ENCODE measurements at regions not wholly inside any gene's neighbourhood (a gene's known extent, or its start where the extent isn't known, plus 50 kb on each side); places are given as distances from the start of the nearest gene placed in this dataset.

DNA sequence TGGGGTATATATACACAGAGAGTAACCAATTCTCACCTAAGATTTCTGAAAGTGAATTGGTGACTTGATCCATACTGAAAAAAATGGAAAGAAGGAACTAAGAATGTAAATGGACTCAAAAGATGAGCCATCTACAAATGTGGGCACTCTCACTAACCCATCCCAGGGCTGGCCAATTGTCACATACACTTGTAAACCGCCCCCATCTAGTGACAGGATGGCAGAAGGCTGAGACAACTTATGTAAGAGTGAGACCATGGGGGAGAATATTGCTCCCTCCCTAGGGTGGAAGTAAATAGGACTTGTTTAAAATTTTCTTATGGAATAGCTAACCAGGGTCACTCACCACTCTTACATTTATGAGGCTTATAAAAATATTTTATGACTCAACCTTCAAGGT is 377.1 kb upstream of the ISX start:
- in situ Hi-C loops (cut with HindIII; ENCODE audit: extremely low pct_ligation_motif_present, low pct_unique_long_range_greater_than_20kb) (no loop called here), intact Hi-C loops (cut with micrococcal nuclease; ENCODE audit: unreplicated experiment) (no loop called here)
- POLR2A ChIA-PET, result no interaction called here
- Histone ChIP-seq H3K9ac (ENCODE audit: insufficient read depth, low read depth, low read length) (no peak overlapping the region), H2AFZ (ENCODE audit: low read length) (no peak overlapping the region), H3K27me3 (ENCODE audit: control insufficient read depth in 1 of 2, insufficient read depth in 2 of 2, low read length in 2 of 2) (no peaks in the 10 kb centered on the region; a peak in 1 of 5 replicates), H3K9me3 (ENCODE audit: low read length) (no peaks in the 10 kb centered on the region), H3K27ac (ENCODE audit: extremely low read length, insufficient read depth, low read length) (no peak overlapping the region), H3K4me1 (ENCODE audit: insufficient read depth, low read length) (no peaks in the 10 kb centered on the region), H4K20me1 (ENCODE audit: insufficient read depth, low read length) (no peaks in the 10 kb centered on the region), H3K4me3 (replicated peaks in 1 of 3; ENCODE audit: insufficient read depth in 1 of 3, low read depth in 2 of 3, low read length in 3 of 3) (no peak overlapping the region), H3K4me2 (ENCODE audit: low read depth, low read length) (no peak overlapping the region), H3K36me3 (replicated peaks in 1 of 2; ENCODE audit: control insufficient read depth in 1 of 2, insufficient read depth in 2 of 2, low read length in 2 of 2) (no peaks in the 10 kb centered on the region), H3K79me2 (ENCODE audit: insufficient read depth, low read length) (no peaks in the 10 kb centered on the region)
- DNase-seq (ENCODE audit: low spot score), result no peak
- no peak for FAIRE-seq
- 0% methylated on average over 1 of the region's 1 CpG for WGBS (ENCODE audit: low lambda C conversion rate)
- CTCF ChIA-PET (ENCODE audit: low intra/inter-chr PET ratio, low total read pairs), result no interaction called here
- TF ChIP-seq, protein P1, sequence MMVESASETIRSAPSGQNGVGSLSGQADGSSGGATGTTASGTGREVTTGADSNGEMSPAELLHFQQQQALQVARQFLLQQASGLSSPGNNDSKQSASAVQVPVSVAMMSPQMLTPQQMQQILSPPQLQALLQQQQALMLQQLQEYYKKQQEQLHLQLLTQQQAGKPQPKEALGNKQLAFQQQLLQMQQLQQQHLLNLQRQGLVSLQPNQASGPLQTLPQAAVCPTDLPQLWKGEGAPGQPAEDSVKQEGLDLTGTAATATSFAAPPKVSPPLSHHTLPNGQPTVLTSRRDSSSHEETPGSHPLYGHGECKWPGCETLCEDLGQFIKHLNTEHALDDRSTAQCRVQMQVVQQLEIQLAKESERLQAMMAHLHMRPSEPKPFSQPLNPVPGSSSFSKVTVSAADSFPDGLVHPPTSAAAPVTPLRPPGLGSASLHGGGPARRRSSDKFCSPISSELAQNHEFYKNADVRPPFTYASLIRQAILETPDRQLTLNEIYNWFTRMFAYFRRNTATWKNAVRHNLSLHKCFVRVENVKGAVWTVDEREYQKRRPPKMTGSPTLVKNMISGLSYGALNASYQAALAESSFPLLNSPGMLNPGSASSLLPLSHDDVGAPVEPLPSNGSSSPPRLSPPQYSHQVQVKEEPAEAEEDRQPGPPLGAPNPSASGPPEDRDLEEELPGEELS (CRISPR knock-in tag; IDR thresholded peaks at IDR 0.05), result no peak
- TF ChIP-seq NR1H2 (CRISPR knock-in tag; IDR thresholded peaks at IDR 0.05; ENCODE audit: borderline replicate concordance, low read depth) (no peak), ZNF724P (CRISPR knock-in tag; IDR thresholded peaks at IDR 0.05; ENCODE audit: borderline replicate concordance) (no peak), ZNF570 (CRISPR knock-in tag; IDR thresholded peaks at IDR 0.05; ENCODE audit: borderline replicate concordance) (no peak), ZNF230 (CRISPR knock-in tag; IDR thresholded peaks at IDR 0.05) (no peak)
- TF ChIP-seq, protein P2, sequence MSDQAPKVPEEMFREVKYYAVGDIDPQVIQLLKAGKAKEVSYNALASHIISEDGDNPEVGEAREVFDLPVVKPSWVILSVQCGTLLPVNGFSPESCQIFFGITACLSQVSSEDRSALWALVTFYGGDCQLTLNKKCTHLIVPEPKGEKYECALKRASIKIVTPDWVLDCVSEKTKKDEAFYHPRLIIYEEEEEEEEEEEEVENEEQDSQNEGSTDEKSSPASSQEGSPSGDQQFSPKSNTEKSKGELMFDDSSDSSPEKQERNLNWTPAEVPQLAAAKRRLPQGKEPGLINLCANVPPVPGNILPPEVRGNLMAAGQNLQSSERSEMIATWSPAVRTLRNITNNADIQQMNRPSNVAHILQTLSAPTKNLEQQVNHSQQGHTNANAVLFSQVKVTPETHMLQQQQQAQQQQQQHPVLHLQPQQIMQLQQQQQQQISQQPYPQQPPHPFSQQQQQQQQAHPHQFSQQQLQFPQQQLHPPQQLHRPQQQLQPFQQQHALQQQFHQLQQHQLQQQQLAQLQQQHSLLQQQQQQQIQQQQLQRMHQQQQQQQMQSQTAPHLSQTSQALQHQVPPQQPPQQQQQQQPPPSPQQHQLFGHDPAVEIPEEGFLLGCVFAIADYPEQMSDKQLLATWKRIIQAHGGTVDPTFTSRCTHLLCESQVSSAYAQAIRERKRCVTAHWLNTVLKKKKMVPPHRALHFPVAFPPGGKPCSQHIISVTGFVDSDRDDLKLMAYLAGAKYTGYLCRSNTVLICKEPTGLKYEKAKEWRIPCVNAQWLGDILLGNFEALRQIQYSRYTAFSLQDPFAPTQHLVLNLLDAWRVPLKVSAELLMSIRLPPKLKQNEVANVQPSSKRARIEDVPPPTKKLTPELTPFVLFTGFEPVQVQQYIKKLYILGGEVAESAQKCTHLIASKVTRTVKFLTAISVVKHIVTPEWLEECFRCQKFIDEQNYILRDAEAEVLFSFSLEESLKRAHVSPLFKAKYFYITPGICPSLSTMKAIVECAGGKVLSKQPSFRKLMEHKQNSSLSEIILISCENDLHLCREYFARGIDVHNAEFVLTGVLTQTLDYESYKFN (CRISPR knock-in tag; conservative IDR thresholded peaks at IDR 0.05), result no peak
- no TSS peak for BruUV-seq (replicated peaks)
- ATAC-seq, result no peak

Data from HepG2 (cell line).